SK-N-MC (cell line): ENCODE measurements at regions not wholly inside any gene's neighbourhood (a gene's known extent, or its start where the extent isn't known, plus 50 kb on each side); places are given as distances from the start of the nearest gene placed in this dataset.

Experiments used
- EZH2 ChIP-seq: fragments of 200-600 bp; sonication (generic); IDR thresholded peaks from one replicate; pipeline ENCODE4 v1.6.1; 2017; ENCODE audit warnings: antibody characterized with exemption
- POLR2AphosphoS5 ChIP-seq: IDR thresholded peaks from 2 replicates; pipeline ENCODE4 v1.6.1; 2012; ENCODE audit warnings: mild to moderate bottlenecking, low read depth, low read length, borderline replicate concordance

DNA sequence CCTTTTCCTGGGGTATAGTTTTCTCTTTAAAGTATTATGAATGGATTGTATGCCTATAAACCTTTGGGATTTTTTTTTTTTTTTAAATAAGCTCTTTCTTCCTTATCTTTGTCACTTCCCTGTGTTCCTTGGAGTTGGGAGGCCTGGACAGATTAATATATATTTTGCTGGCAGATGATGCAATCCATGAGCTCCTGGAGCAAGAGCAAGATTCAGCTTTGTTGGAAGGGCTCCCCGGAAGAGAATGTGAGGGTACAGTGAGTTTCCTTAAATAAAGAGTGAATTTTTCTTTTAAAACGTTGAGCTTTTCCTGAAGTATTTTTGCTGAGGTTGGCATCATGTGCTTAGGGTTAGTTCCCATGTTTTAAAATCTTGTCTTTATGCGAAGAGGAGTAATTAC, 98.7 kb upstream of the SLC28A3 start:
- TF ChIP-seq EZH2, result no peak
- TF ChIP-seq POLR2AphosphoS5, result no peak
